Neural cell (in vitro differentiated cells): ENCODE measurements at regions not wholly inside any gene's neighbourhood (a gene's known extent, or its start where the extent isn't known, plus 50 kb on each side); places are given as distances from the start of the nearest gene placed in this dataset.

Experiments used
- H2AFZ ChIP-seq: fragments of 200-600, 300-800 bp; sonication (generic), shearing (Covaris generic); 2 replicates; pipeline ENCODE4 v1.6.0; 2014; ENCODE audit warnings: low read depth, mild to moderate bottlenecking, antibody characterized with exemption, low read length, moderate library complexity
- H3F3A ChIP-seq: fragments of 200-600 bp; shearing (Covaris generic); 2 replicates; pipeline ENCODE4 v1.6.1; 2016; ENCODE audit warnings: mild to moderate bottlenecking, moderate library complexity, mixed read lengths, antibody characterized with exemption, low read length; ENCODE audit not compliant: insufficient read depth, poor library complexity, severe bottlenecking
- H3K27ac ChIP-seq: fragments of 200-600, 300-800 bp; sonication (generic), shearing (Covaris generic); 2 replicates; pipeline ENCODE4 v1.5.1; 2014; ENCODE audit warnings: mild to moderate bottlenecking, low read length, moderate library complexity
- H3K27me3 ChIP-seq: fragments of 300-800, 200-600 bp; sonication (generic), shearing (Covaris generic); 2 replicates; pipeline ENCODE4 v1.6.0; 2014; ENCODE audit warnings: mild to moderate bottlenecking, low read depth, low read length, moderate library complexity; ENCODE audit not compliant: insufficient read depth
- H3K36me3 ChIP-seq: fragments of 300-800, 200-600 bp; sonication (generic), shearing (Covaris generic); 2 replicates; pipeline ENCODE4 v1.5.1; 2014; ENCODE audit warnings: mild to moderate bottlenecking, antibody characterized with exemption, low read length, moderate library complexity; ENCODE audit not compliant: insufficient read depth
- H3K4me2 ChIP-seq: fragments of 300-800, 200-600 bp; sonication (generic), shearing (Covaris generic); 2 replicates; pipeline ENCODE4 v1.6.0; 2014; ENCODE audit warnings: mild to moderate bottlenecking, low read length
- H3K4me3 ChIP-seq: fragments of 300-800, 200-600 bp; sonication (generic), shearing (Covaris generic); 2 replicates; pipeline ENCODE4 v1.5.1; 2014; ENCODE audit warnings: mild to moderate bottlenecking, low read length, moderate library complexity
- H3K79me2 ChIP-seq: fragments of 200-600 bp; shearing (Covaris generic); replicated peaks from 2 replicates; pipeline ENCODE4 v1.6.0; 2014; ENCODE audit warnings: mild to moderate bottlenecking, low read length, moderate library complexity; ENCODE audit not compliant: insufficient read depth
- H3K9ac ChIP-seq: fragments of 300-800, 200-600 bp; sonication (generic), shearing (Covaris generic); 2 replicates; pipeline ENCODE4 v1.6.1; 2016; ENCODE audit warnings: mild to moderate bottlenecking, low read length, mixed read lengths
- H3K9me2 ChIP-seq: fragments of 200-600 bp; shearing (Covaris generic); 2 replicates; pipeline ENCODE4 v1.6.1; 2016; ENCODE audit warnings: mild to moderate bottlenecking, low read length, mixed read lengths; ENCODE audit not compliant: insufficient read depth
- H3K9me3 ChIP-seq: fragments of 200-600, 300-800 bp; sonication (generic), shearing (Covaris generic); 2 replicates; pipeline ENCODE4 v1.6.1; 2016; ENCODE audit warnings: mild to moderate bottlenecking, mixed run types, low read length, moderate library complexity, mixed read lengths
- H4K20me1 ChIP-seq: fragments of 200-600 bp; shearing (Covaris generic); 2 replicates; pipeline ENCODE4 v1.6.1; 2016; ENCODE audit warnings: mild to moderate bottlenecking, mixed run types; ENCODE audit not compliant: insufficient read depth
- CTCF ChIP-seq: fragments of 450-650 bp; IDR thresholded peaks from 2 replicates; pipeline ENCODE4 v1.5.1; 2014; ENCODE audit warnings: antibody characterized with exemption, mild to moderate bottlenecking, moderate library complexity; ENCODE audit not compliant: poor library complexity, severe bottlenecking
- EP300 ChIP-seq: fragments of 450-650 bp; conservative IDR thresholded peaks from 2 replicates; pipeline ENCODE4 v1.6.1; 2014; ENCODE audit warnings: antibody characterized with exemption, mild to moderate bottlenecking, moderate library complexity; ENCODE audit not compliant: poor library complexity, severe bottlenecking
- EZH2 ChIP-seq: fragments of 200-600, 300-800 bp; shearing (Covaris generic), sonication (generic); IDR thresholded peaks from 2 replicates; pipeline ENCODE4 v1.6.1; 2014; ENCODE audit warnings: antibody characterized with exemption, low read length, borderline replicate concordance, mild to moderate bottlenecking; ENCODE audit not compliant: insufficient read depth, poor library complexity, severe bottlenecking
- MXI1 ChIP-seq: fragments of 450-650 bp; conservative IDR thresholded peaks from 2 replicates; pipeline ENCODE4 v1.6.1; 2014; ENCODE audit warnings: antibody characterized with exemption, mild to moderate bottlenecking; ENCODE audit not compliant: poor library complexity, severe bottlenecking
- POLR2AphosphoS5 ChIP-seq: IDR thresholded peaks from 2 replicates; pipeline ENCODE4 v1.6.1; 2012
- RAD21 ChIP-seq: fragments of 450-650 bp; conservative IDR thresholded peaks from 2 replicates; pipeline ENCODE4 v1.6.1; 2014; ENCODE audit warnings: antibody characterized with exemption, mild to moderate bottlenecking, moderate library complexity
- REST ChIP-seq: IDR thresholded peaks from 2 replicates; pipeline ENCODE4 v1.6.1; 2012; ENCODE audit warnings: borderline replicate concordance
- SMC3 ChIP-seq: fragments of 450-650 bp; conservative IDR thresholded peaks from 2 replicates; pipeline ENCODE4 v1.6.1; 2014; ENCODE audit warnings: antibody characterized with exemption, mild to moderate bottlenecking, moderate library complexity; ENCODE audit not compliant: poor library complexity
- TAF1 ChIP-seq: IDR thresholded peaks from 2 replicates; pipeline ENCODE4 v1.6.1; 2012; ENCODE audit warnings: low read depth

- H3K27ac ChIP-seq = no peak overlapping the region
- no peak overlapping the region for H2AFZ ChIP-seq
- no peaks in the 10 kb centered on the region for H3F3A ChIP-seq
- H3K9me2 ChIP-seq = no peaks in the 10 kb centered on the region
- no peaks in the 10 kb centered on the region for H3K9me3 ChIP-seq
- H3K36me3 ChIP-seq = no peaks in the 10 kb centered on the region
- no peak overlapping the region for H3K4me2 ChIP-seq
- peak; percentile 17 for TF ChIP-seq POLR2AphosphoS5
- no peak for TF ChIP-seq MXI1
- no peaks in the 10 kb centered on the region for H3K27me3 ChIP-seq
- H3K4me3 ChIP-seq = no peak overlapping the region
- H3K79me2 ChIP-seq = no peaks in the 10 kb centered on the region
- no peaks in the 10 kb centered on the region for H4K20me1 ChIP-seq
- H3K9ac ChIP-seq = no peak overlapping the region
These were observed 82.7 kb downstream of the CDC7 start for GRCh38 chr1:91583326-91583755.

GRCh38 chr1:91584309-91584708 lies 83.7 kb downstream of the CDC7 start:
- Histone ChIP-seq H3K4me3 (no peak overlapping the region), H3K4me2 (no peak overlapping the region), H3K9me2 (no peaks in the 10 kb centered on the region), H3F3A (no peaks in the 10 kb centered on the region), H3K79me2 (no peaks in the 10 kb centered on the region), H3K9ac (no peak overlapping the region), H3K27me3 (no peaks in the 10 kb centered on the region), H2AFZ (no peak overlapping the region), H3K27ac (no peak overlapping the region), H3K9me3 (no peaks in the 10 kb centered on the region), H3K36me3 (no peaks in the 10 kb centered on the region), H4K20me1 (no peaks in the 10 kb centered on the region)
- TF ChIP-seq EZH2 = no peak
- no peak for TF ChIP-seq REST
- TF ChIP-seq MXI1 = no peak
- TF ChIP-seq RAD21 = no peak
- no peak for TF ChIP-seq EP300
- no peak for TF ChIP-seq CTCF
- no peak for TF ChIP-seq TAF1
- TF ChIP-seq SMC3 = no peak
- no peak for TF ChIP-seq POLR2AphosphoS5

GRCh38 chr1:91584878-91585277 lies 84.2 kb downstream of the CDC7 start:
- H3K27ac ChIP-seq = no peak overlapping the region
- no peak overlapping the region for H2AFZ ChIP-seq
- H3K4me3 ChIP-seq = no peak overlapping the region
- no peaks in the 10 kb centered on the region for H3K27me3 ChIP-seq
- no peak overlapping the region for H3K4me2 ChIP-seq
- H3K36me3 ChIP-seq = no peaks in the 10 kb centered on the region
- no peaks in the 10 kb centered on the region for H3K9me2 ChIP-seq
- no peaks in the 10 kb centered on the region for H3K79me2 ChIP-seq
- H4K20me1 ChIP-seq = no peaks in the 10 kb centered on the region
- TF ChIP-seq REST (no peak), EZH2 (no peak), TAF1 (no peak), CTCF (no peak), SMC3 (no peak), POLR2AphosphoS5 (no peak)
- H3F3A ChIP-seq = no peaks in the 10 kb centered on the region
- H3K9ac ChIP-seq = no peak overlapping the region
- no peaks in the 10 kb centered on the region for H3K9me3 ChIP-seq
